AG10803 (cell line): ENCODE measurements at regions not wholly inside any gene's neighbourhood (a gene's known extent, or its start where the extent isn't known, plus 50 kb on each side); places are given as distances from the start of the nearest gene placed in this dataset.
A peak's percentile ranks its signal among the peaks of the same experiment; 100 is the strongest.

Experiments
- DNase-seq: peaks from one replicate; pipeline ENCODE4 v3.0.0; 2010; ENCODE audit warnings: low read depth
- H3K4me3 ChIP-seq: 2 replicates; pipeline ENCODE4 v1.5.1; 2011; ENCODE audit warnings: mild to moderate bottlenecking, low read length, control low read depth
- CTCF ChIP-seq: conservative IDR thresholded peaks from 2 replicates; pipeline ENCODE4 v1.5.1; 2011; ENCODE audit warnings: mild to moderate bottlenecking, low read length, control low read depth, inconsistent platforms

- no peak for DNase-seq
- no peak for TF ChIP-seq CTCF
- H3K4me3 ChIP-seq, result no peak overlapping the region
These were observed 67.5 kb downstream of the TMX1 start for GRCh38 chr14:51307551-51307950.

GRCh38 chr14:51308866-51309265 lies 68.8 kb downstream of the TMX1 start:
- no peak for DNase-seq
- no peak for TF ChIP-seq CTCF
- H3K4me3 ChIP-seq, result no peak overlapping the region

GRCh38 chr14:51310505-51310944 lies 70.5 kb downstream of the TMX1 start:
- no peak for TF ChIP-seq CTCF
- H3K4me3 ChIP-seq, result no peak overlapping the region
- peak; percentile 88 for DNase-seq

- no peak for TF ChIP-seq CTCF
- H3K4me3 ChIP-seq, result no peak overlapping the region
- DNase-seq, result no peak
These were observed 74.4 kb downstream of the TMX1 start for GRCh38 chr14:51314321-51315015.

GRCh38 chr14:51317373-51317772 lies 77.3 kb downstream of the TMX1 start:
- no peak for TF ChIP-seq CTCF
- no peak overlapping the region for H3K4me3 ChIP-seq
- DNase-seq, result peak; percentile 88

- DNase-seq, result peak; percentile 38
These were observed 79.0 kb downstream of the TMX1 start for GRCh38 chr14:51318813-51319597.

More at GRCh38 chr14:51318813-51319597, 79.0 kb downstream of the TMX1 start:
- H3K4me3 ChIP-seq, result no peak overlapping the region
- no peak for TF ChIP-seq CTCF
